ENCODE measurements at regions not wholly inside any gene's neighbourhood (a gene's known extent, or its start where the extent isn't known, plus 50 kb on each side); places are given as distances from the start of the nearest gene placed in this dataset.

- TF ChIP-seq CTCF (IDR thresholded peaks at IDR 0.05): no peak
- TF ChIP-seq POLR2A (IDR thresholded peaks at IDR 0.05): no peak
These were observed 272.6 kb downstream of the DAD1 start for GRCh38 chr14:22316473-22316872.
